NCI-H187 treated with DMSO at 0.1 percent for 48 hours (cell line): ENCODE measurements at regions not wholly inside any gene's neighbourhood (a gene's known extent, or its start where the extent isn't known, plus 50 kb on each side); places are given as distances from the start of the nearest gene placed in this dataset.
"Not testable (repeated sequence)": the region's sequence is repeated elsewhere in the genome, so short reads cannot be mapped to it uniquely, and the experiment has no call there.

Experiments
- DNase-seq: peaks from one replicate; lab custom pipeline; 2025; lab: John Stamatoyannopoulos, UW

DNA sequence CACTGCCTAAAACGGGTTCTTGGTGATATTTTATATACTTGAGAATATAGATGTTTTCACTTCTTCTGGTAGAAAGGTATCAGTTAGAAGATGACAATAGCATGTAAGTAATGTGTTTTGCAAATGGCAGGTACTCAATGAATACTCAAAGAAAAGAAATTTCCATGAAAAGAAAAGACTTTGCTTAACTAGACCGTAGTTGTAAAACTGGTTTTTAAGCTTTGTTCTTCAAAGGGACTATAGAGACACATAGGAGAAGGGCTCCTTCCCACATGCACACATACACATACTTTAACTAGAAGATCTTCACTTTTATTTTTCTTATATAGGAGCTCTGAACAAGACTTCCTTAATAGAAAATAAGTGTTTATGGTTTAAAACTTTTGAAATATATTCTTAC lies 215.3 kb upstream of the RND3 start:
- no peak for DNase-seq

- DNase-seq: no peak
Observed at GRCh38 chr2:150700666-150701580, 213.5 kb upstream of the RND3 start.

GRCh38 chr2:150699218-150699617 lies 211.8 kb upstream of the RND3 start:
- DNase-seq: no peak

- DNase-seq: no peak
Observed at GRCh38 chr2:150698016-150698661, 210.7 kb upstream of the RND3 start.

DNA sequence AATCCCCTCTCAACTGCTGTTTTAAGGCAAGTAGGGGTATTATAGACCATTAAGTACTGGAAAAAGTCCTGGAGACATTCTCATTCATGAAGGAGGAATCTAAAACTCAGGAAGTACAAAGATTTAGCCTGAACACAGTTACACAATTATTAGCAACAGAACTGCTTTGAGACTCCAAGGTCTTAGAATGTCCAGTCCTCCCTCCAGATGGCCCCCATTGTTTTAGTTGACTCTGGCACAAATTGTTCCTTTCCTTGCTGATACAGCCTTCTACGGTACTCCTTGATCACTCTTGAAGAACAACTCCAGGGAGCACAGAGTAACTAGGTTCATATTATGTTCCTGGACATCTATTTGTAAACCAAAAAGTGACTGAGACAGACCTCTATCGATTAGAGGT lies 210.1 kb upstream of the RND3 start:
- DNase-seq: no peak

DNA sequence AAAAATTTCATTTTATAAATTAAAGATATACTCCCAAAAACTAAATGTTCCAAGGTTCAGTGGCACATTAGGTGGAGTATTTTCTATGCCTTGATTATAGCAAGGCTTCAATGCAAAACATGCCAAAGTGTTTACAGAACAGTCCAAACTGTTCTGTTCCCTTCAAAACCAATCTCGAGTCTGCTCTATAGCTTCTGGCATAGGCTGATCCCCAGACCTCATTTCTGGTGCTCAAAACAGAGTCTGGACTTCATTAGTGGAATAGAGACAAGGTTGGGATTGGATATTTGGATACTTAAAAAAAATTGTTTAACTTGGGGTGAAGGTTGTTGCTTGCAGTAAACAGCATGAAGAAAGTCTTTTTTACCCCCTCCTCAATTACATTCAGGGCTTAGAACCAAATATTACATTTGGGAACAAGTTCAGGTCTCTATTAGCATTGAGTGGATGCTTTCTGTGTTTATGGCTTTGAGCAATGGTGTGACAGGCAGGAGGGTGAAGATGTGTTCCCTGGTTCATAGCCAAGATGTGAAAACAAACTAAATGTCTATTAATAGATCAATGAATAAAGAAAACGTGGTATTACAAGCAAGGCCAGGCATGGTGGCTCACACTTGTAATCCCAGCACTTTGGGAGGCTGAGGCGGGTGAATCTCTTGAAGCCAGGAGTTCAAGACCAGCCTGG lies 208.1 kb upstream of the RND3 start:
- no peak for DNase-seq

DNA sequence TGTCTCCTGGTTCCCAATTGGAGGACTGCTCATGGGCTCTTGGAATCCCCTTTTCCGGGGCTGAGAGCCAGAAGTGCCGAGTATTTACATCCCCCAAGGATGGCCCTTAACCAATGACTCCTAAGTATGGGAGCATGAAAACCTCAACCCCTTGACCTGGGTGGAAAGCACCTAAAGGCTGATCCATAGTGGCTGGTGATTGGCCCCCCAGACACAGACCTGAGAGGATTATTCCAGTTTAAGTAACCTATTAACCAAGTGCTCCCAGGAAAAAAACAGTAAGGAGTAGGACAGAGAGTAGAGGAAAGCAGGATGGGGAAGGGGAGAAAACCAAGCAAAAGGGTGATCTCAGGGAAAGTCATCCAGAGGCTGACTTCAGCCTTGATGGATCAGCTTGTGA lies 206.1 kb upstream of the RND3 start:
- no peak for DNase-seq

DNA sequence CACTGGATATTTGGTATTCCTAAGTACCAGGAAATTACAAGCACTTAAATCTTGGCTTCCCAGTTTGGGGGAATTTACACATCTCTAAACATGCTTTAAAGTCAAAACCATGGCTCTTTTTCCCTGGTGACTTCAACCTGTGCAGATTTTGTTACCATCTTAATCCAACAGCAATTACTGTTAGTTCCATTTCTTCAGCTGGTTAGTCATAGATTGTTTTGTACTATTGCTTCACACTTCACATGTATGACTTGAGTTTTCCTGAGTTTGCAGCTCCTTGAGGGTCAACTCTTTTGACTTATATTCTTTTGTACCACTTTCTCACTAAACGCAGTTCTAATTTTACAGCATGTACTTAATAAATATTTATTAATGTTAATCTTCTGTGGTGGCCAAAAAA lies 203.4 kb upstream of the RND3 start:
- DNase-seq: no peak

- DNase-seq: no peak
Observed at GRCh38 chr2:150690261-150690660, 202.8 kb upstream of the RND3 start.

DNA sequence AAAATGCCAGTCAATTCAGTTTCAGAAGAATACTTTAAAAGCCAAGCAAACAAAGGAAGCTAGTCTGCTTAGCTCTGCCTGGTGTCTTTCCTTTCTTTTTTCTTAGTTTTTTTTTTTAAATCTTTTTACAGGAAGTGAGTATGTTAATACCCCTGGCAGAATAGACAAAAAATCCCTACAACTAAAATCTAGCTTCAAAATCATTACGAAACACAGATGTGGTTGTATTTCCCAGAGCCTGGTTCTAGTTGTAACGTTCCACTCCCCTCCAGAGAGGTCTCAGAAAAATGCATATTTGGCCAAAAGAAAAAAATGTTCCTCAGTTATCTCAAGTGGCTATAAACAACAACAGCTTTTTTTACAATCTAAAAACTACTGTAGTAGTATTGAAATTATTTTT lies 202.1 kb upstream of the RND3 start:
- DNase-seq: no peak

GRCh38 chr2:150688016-150688415 lies 200.5 kb upstream of the RND3 start:
- no peak for DNase-seq

GRCh38 chr2:150686391-150686790 lies 198.9 kb upstream of the RND3 start:
- no peak for DNase-seq

GRCh38 chr2:150681120-150681804 lies 193.8 kb upstream of the RND3 start:
- DNase-seq: no peak

- DNase-seq: no peak
Observed at GRCh38 chr2:150679456-150680120, 192.1 kb upstream of the RND3 start.

GRCh38 chr2:150677551-150677950 lies 190.1 kb upstream of the RND3 start:
- no peak for DNase-seq

DNA sequence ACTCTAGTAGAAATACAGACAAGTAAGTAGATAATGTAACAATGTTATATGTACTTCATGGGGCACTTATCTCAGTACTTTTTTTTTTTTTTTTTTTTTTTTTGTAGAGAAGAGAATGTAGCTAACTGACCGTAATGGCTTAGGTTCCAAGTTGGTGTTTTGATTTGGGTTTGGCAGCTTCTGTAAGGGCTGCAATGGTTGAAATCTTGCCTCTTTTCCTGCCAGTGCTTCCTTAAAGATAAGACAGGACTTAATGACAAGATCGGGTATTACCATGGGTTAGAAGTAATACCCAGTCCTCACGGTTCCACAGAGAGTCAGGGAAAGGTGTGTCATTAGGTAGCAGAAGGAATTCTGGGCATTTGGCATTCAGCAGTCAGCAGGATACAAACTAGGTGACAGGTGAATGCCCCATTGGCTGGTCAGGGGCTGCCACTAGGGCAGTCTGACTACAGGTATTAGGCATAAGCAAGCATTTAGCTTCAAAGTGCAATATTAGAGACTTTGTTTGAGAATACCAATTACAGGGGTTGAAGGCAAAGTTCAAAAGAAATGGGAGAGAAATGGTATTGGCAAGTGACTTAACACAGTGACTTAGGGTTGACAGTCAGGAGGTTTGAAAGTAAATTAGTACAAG lies 189.4 kb upstream of the RND3 start:
- no peak for DNase-seq

DNA sequence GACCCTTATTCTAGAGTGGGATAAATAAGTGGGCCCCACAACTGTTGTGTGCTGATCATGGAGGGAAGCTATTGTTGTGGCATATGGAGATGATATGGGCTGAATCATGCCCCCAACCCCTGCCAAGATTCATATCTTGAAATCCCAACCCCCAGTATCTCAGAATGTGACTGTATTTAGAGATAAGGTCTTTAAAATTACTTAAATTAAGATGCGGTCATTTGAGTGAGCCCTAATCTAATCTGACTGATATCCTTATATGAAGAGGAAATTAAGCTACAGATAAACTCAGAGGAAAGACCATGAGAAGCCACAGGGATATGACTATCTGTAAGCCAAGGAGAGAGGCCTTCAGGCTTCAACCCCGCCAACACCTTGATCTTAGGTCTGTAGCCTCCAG lies 188.3 kb upstream of the RND3 start:
- no peak for DNase-seq

DNA sequence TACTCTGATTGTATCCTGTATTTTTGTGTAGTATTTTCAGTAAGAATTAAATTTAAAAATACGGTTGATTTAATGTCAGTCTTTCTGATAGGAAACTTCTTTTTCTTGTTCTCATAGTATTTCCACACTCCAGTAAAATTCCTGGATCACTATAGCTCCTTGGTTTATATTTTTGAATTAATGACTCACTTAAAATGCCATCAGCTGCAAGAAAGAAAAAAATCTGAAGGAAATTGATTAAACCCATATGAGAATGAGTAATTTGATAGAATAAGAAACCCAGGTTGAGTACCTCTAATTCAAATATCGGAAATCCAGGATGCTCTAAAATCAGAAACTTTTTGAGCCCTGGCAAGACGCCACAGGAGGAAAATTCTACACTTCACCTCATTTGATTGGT lies 186.8 kb upstream of the RND3 start:
- no peak for DNase-seq

DNA sequence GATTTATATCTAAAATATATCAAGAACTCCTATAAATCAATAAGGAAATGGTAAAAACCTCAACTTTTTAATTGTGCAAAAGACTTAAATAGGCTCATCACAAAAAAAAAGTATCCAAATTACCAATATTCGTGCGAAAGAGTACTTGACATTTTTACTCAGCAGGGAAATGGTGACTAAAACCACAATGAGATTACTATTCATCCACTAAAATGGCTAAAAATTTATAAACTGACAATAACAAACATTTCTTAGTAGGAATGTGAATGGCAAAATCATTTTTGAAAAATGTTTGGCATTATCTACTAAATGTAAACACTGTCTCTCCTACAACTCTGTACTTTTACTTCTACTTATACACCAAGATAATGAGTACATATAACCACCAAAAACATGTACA lies 184.8 kb upstream of the RND3 start:
- no peak for DNase-seq

DNA sequence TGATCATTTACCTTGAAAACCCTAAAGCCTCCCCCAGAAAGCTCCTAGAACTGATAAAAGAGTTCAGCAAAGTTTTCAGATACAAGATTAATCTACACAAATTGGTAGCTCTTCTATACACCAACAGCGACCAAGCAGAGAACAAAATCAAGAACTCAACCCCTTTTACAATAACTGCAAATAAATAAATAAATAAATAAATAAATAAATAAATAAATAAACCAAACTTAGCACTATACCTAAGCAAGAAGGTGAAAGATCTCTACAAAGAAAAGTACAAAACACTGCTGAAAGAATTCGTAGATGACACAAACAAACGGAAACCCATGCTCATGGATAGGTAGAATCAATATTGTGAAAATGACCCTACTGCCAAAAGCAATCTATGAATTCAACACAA lies 182.0 kb upstream of the RND3 start:
- no peak for DNase-seq

DNA sequence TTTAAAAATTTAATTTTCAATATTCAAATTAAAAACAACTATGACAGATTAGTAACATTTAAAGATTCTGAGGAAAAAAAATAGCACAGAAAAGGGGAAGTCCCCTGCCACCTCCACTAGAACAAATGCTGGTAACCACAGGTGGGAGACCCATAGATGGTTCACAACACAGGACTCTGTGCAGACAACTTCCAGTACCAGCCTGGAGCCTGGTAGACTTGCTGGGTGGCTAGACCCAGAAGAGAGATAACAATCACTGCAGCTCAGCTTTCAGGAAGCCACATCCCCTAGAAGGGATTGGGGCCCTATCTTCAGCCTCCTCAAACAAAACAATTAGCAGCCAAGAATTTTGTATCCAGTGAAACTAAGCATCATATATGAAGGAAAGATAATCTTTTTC lies 179.6 kb upstream of the RND3 start:
- DNase-seq: not testable (repeated sequence)
